LNCAP (cell line): ENCODE measurements at regions not wholly inside any gene's neighbourhood (a gene's known extent, or its start where the extent isn't known, plus 50 kb on each side); places are given as distances from the start of the nearest gene placed in this dataset.

Experiments
- TF ChIP-seq, protein P1 (sequence below): fragments of 450-650 bp; IDR thresholded peaks from 2 replicates; pipeline ENCODE4 v1.5.1; 2017; ENCODE audit warnings: mild to moderate bottlenecking

DNA sequence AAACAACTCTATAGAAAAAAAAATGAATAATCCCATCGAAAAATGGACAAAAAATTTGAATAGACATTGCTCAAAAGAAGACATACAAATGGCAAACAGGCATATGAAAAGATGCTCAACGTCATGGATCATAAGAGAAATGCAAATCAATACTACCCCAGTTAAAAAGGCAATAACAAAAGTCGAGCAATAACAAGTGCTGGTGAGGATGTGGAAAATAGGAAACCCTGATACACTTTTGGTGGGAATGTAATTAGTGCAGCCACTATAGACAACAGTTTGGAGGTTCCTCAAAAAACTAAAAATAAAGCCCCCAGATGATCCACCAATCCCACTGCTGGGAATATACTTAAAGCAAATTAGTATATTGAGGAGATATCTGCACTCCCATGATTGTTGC is 701.5 kb downstream of the NUP35 start:
- TF ChIP-seq, protein P1, sequence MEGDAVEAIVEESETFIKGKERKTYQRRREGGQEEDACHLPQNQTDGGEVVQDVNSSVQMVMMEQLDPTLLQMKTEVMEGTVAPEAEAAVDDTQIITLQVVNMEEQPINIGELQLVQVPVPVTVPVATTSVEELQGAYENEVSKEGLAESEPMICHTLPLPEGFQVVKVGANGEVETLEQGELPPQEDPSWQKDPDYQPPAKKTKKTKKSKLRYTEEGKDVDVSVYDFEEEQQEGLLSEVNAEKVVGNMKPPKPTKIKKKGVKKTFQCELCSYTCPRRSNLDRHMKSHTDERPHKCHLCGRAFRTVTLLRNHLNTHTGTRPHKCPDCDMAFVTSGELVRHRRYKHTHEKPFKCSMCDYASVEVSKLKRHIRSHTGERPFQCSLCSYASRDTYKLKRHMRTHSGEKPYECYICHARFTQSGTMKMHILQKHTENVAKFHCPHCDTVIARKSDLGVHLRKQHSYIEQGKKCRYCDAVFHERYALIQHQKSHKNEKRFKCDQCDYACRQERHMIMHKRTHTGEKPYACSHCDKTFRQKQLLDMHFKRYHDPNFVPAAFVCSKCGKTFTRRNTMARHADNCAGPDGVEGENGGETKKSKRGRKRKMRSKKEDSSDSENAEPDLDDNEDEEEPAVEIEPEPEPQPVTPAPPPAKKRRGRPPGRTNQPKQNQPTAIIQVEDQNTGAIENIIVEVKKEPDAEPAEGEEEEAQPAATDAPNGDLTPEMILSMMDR: no peak

DNA sequence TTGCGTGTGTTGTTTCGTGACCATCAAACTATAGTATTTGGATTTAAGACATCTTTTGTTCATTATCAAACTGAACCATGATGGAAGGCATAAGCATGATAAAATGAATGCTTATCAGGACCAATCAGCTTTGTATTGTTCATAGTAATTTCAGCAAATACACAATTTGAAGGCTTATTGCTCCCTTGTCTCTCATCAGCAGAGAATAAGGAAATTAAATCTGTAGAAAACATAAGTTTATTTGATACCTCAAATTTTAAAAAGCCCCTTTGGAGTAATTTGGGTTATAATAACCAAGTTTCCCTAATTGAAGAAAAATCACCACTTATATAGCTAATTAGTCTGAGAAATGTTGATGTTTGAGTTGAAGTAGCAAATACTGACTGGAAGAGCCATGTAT is 705.7 kb downstream of the NUP35 start:
- TF ChIP-seq, protein P1: no peak

DNA sequence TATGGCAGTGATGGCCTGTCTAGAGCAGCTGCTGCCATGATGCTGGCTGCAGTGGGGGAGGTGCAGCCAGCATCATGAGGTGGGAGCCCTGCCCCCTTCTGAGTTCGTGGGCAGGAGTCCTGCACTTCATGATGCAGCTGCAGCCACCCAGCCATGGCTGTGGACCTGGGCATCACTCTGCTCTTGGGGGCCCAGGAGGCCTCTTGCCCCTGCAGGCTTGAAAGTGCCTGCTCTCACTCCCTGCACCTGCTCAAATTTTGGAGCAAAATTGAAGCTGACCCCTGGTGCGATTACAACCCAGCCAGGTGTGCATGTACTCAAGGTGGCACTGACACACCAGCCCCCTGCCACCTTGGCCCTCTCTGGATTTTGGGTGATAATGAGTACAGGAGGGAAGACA is 712.9 kb downstream of the NUP35 start:
- TF ChIP-seq, protein P1: no peak

DNA sequence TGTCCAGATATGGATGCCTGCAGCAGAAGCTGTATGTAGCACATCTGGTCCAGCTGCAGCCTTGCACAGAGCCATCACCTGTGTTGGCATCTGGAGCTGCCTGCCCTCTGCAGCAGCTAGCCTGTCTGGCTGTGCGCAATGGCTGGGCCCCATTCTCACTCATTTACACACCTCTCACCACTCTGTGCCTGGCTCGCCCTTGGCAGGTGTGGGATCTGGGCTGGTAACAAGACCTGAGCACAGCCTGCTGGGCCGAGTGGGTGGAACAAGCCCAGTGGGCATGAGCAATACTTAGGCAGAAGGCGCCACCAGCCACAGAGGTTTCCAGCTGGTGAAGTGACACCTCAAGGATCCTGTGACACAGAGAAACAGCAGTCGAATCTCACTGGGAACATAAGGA is 714.1 kb downstream of the NUP35 start:
- TF ChIP-seq, protein P1: no peak

DNA sequence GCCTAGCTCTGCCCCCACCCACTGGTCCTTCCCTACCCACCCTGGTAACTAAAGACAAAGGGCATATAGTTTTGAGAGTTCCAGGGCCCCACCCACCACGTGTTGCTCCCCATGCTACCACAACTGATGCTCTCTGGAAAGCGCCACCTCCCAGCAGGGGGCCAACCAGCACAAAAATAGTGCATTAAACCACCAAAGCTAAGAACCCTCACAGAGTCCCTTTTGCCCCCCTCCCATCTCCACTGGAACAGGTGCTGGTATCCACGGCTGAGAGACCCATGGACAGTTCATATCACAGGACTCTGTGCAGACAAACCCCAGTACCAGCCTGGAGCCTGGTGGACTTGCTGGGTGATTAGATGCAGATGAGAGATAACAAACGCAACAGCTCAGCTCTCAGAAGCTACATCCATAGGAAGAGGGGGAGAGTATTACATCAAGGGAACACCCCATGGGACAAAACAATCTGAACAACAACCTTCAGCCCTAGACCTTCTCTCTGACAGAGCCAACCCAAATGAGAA is 715.9 kb downstream of the NUP35 start:
- TF ChIP-seq, protein P1: no peak

DNA sequence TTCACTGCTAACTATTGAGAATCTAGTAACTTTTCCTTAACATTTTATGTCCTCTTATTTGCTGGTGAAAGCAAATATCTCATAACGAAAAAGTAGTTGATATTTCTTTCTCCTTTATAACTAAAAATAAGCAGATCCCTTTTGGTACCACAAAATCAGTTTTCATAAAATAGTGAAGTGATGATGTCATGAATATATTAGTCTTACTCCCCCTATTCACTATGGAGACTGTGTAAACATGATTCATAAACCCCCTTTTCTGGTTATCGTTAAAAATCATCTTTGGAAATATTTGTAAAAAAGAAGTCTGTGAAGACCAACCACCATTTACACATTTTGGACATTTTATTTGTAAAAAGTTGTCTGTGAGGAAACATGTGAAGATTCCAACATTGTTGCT is 734.9 kb downstream of the NUP35 start:
- TF ChIP-seq, protein P1: no peak

DNA sequence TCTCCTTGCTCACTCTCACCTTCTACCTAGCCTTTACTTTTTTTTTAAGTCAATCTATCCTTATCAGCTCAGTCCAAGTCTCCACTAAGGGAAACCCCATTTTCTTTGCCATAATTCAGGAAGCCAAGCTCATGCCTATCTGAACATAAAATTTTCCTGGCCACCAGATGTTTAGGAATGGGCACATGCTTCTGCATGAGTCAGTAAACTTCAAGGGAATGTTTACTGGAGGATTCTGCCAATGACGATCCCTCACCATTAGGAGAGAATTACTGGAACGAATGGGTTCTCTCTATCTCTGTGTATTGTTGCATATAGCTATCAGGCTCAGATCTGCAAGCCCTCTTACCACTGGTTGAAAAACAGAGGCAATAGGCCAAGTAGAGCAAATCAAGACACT is 731.7 kb upstream of the ZNF804A start:
- TF ChIP-seq, protein P1: no peak

DNA sequence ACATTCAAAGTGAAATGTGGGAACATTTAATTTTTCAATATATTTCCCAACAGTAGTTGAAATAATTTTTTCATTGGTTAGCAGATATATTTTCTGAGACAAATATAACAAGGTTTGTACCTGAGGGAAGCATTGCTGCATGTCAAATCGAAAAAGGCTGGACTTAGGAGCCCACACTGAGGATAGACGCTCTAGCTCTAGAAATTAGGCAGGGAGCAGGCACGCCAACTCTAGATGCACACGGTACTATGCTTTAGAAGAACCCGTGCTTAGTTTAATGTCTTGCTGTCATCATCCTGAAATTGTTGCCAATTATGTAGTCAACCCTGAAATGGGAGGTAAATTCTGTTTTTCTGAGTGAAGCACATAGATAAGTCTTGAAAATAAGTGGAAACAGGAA is 731.1 kb upstream of the ZNF804A start:
- TF ChIP-seq, protein P1: no peak
